Neural progenitor cell (in vitro differentiated cells): ENCODE measurements at regions not wholly inside any gene's neighbourhood (a gene's known extent, or its start where the extent isn't known, plus 50 kb on each side); places are given as distances from the start of the nearest gene placed in this dataset.

ENCODE experiments used
- EZH2 ChIP-seq: fragments of 200-600 bp; sonication (generic); IDR thresholded peaks from 2 replicates; pipeline ENCODE4 v1.6.1; 2017; ENCODE audit warnings: antibody characterized with exemption, mild to moderate bottlenecking, moderate library complexity
- EZH2phosphoT487 ChIP-seq: fragments of 200-600 bp; sonication (generic); IDR thresholded peaks from 2 replicates; pipeline ENCODE4 v1.6.1; 2017; ENCODE audit warnings: antibody characterized with exemption
- TF ChIP-seq, protein P1 (sequence below): fragments of 200-600 bp; sonication (generic); IDR thresholded peaks from 2 replicates; pipeline ENCODE4 v1.5.1; 2017; ENCODE audit warnings: antibody characterized with exemption, mild to moderate bottlenecking

DNA sequence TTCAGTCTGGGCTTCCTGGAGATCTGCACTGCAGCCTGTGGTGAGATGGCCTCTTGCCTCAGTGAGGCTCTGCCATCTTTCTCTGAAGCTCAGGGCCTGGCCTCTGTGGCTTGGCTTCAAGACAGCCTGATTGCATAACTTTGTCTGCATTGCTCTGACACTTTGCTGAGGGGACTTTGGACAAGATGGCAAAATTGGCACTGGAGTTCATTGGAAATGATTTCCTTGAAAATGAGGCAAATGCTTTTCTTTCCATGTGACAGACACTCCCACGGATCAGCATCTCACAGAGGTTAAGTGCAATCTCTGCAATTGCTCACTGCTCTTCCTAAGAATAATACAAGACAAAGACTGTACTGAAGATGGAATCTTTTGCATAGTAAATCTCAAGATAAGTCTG lies 166.8 kb downstream of the KCNS3 start:
- TF ChIP-seq, protein P1, sequence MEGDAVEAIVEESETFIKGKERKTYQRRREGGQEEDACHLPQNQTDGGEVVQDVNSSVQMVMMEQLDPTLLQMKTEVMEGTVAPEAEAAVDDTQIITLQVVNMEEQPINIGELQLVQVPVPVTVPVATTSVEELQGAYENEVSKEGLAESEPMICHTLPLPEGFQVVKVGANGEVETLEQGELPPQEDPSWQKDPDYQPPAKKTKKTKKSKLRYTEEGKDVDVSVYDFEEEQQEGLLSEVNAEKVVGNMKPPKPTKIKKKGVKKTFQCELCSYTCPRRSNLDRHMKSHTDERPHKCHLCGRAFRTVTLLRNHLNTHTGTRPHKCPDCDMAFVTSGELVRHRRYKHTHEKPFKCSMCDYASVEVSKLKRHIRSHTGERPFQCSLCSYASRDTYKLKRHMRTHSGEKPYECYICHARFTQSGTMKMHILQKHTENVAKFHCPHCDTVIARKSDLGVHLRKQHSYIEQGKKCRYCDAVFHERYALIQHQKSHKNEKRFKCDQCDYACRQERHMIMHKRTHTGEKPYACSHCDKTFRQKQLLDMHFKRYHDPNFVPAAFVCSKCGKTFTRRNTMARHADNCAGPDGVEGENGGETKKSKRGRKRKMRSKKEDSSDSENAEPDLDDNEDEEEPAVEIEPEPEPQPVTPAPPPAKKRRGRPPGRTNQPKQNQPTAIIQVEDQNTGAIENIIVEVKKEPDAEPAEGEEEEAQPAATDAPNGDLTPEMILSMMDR, result no peak
- no peak for TF ChIP-seq EZH2
- no peak for TF ChIP-seq EZH2phosphoT487
